ENCODE measurements at regions not wholly inside any gene's neighbourhood (a gene's known extent, or its start where the extent isn't known, plus 50 kb on each side); places are given as distances from the start of the nearest gene placed in this dataset.

- Histone ChIP-seq H4K8ac (ENCODE audit: extremely low read depth, insufficient read depth, low read length) (no peak overlapping the region), H2BK5ac (ENCODE audit: low read depth, low read length) (no peak overlapping the region), H3K79me2 (ENCODE audit: control insufficient read depth in 1 of 2, insufficient read depth in 2 of 2, low read length in 2 of 2) (no peaks in the 10 kb centered on the region), H2BK12ac (ENCODE audit: low read depth, low read length) (no peak overlapping the region), H2AFZ (ENCODE audit: low read length) (peak overlapping the region; percentile 72; the same call in 1 of the 2 replicates), H3K27me3 (replicated peaks in 1 of 4; ENCODE audit: control insufficient read depth in 3 of 4, extremely low read depth in 1 of 4, insufficient read depth in 3 of 4, low read length in 3 of 4) (no peaks in the 10 kb centered on the region), H2BK20ac (ENCODE audit: low read length) (no peak overlapping the region), H3K56ac (replicated peaks; ENCODE audit: insufficient read length, low read depth, low read length) (no peak overlapping the region), H3K27ac (ENCODE audit: low read depth, low read length) (no peak overlapping the region), H3K4me2 (ENCODE audit: insufficient read depth in 1 of 2, low read depth in 2 of 2, low read length in 2 of 2) (no peak overlapping the region), H3K79me1 (ENCODE audit: low read depth, low read length) (no peaks in the 10 kb centered on the region), H3K4me1 (replicated peaks in 1 of 4; ENCODE audit: control insufficient read depth in 3 of 4, insufficient read depth in 4 of 4, low read length in 3 of 4) (no peaks in the 10 kb centered on the region), H4K5ac (ENCODE audit: insufficient read length, low read depth, low read length) (no peak overlapping the region), H3K36me3 (ENCODE audit: control insufficient read depth in 2 of 4, insufficient read depth in 4 of 4, low read length in 3 of 4) (no peaks in the 10 kb centered on the region), H3K4me3 (ENCODE audit: extremely low read depth in 1 of 4, insufficient read depth in 2 of 4, low read depth in 3 of 4, low read length in 4 of 4) (no peak overlapping the region), H3K18ac (ENCODE audit: extremely low read depth, low read length) (no peak overlapping the region), H2BK15ac (ENCODE audit: low read length) (no peak overlapping the region), H2BK120ac (replicated peaks; ENCODE audit: low read depth, low read length) (no peak overlapping the region), H4K20me1 (replicated peaks in 1 of 2; ENCODE audit: control insufficient read depth in 1 of 2, insufficient read depth in 2 of 2, low read length in 2 of 2) (no peaks in the 10 kb centered on the region), H3K23ac (ENCODE audit: insufficient read length) (no peak overlapping the region), H3K14ac (ENCODE audit: insufficient read length) (no peak overlapping the region), H3K4ac (replicated peaks; ENCODE audit: insufficient read length, low read depth, low read length) (no peak overlapping the region), H3K23me2 (ENCODE audit: low read depth, low read length) (no peaks in the 10 kb centered on the region), H3K9me3 (ENCODE audit: insufficient read depth in 2 of 2, low read depth in 1 of 2, low read length in 1 of 2) (no peaks in the 10 kb centered on the region), H3K9ac (replicated peaks in 1 of 4; ENCODE audit: extremely low read depth in 1 of 4, low read depth in 3 of 4, low read length in 3 of 4) (no peak overlapping the region), H2AK5ac (ENCODE audit: low read depth, low read length) (no peak overlapping the region), H4K91ac (replicated peaks; ENCODE audit: insufficient read length, low read length) (no peak overlapping the region)
- no peak for DNase-seq (ENCODE audit: low read depth in 1 of 2, low spot score in 2 of 2)
- no peak for TF ChIP-seq CREB1 (IDR thresholded peaks at IDR 0.05)
- TF ChIP-seq HDAC2 (IDR thresholded peaks at IDR 0.05; ENCODE audit: borderline replicate concordance in 1 of 2, low read depth in 2 of 2, low read length in 2 of 2), result no peak
- no peak for TF ChIP-seq PHF8 (conservative IDR thresholded peaks at IDR 0.05; ENCODE audit: low read depth, low read length)
- TF ChIP-seq KDM1A (IDR thresholded peaks at IDR 0.05; ENCODE audit: borderline replicate concordance, low read length), result no peak
- FAIRE-seq, result no peak
- ChIA-PET POLR2A (ENCODE audit: partially characterized antibody) (no interaction called here), CTCF (ENCODE audit: partially characterized antibody) (interaction anchor here (1.4 kb wide), 1 partner anchor 9 kb away, joined by 6 read pairs; no protein-coding TSS in a partner anchor)
- 89% methylated on average over 4 of the region's 4 CpGs; no CpG with 5 or more reads in 1 of the 2 experiments for WGBS, 2 experiments (ENCODE audit: extremely low coverage in 1 of 2, insufficient coverage in 1 of 2, insufficient read length in 1 of 2, insufficient replicate concordance in 2 of 2, low coverage in 1 of 2, low lambda C conversion rate in 2 of 2, missing lambda C conversion rate in 1 of 2)
Observed at GRCh38 chr2:34003795-34004194, 404.7 kb upstream of the FAM98A start.

Data from H1 (cell line).